LNCaP clone FGC (cell line): ENCODE measurements at regions not wholly inside any gene's neighbourhood (a gene's known extent, or its start where the extent isn't known, plus 50 kb on each side); places are given as distances from the start of the nearest gene placed in this dataset.

Source experiments
- DNase-seq: peaks from one replicate; pipeline ENCODE4 v3.0.0-alpha.2; 2011; ENCODE audit warnings: low read depth
- H3K4me3 ChIP-seq: 2 replicates; pipeline ENCODE4 v1.5.1; 2011; ENCODE audit warnings: mild to moderate bottlenecking, low read depth, low read length, control low read depth
- TF ChIP-seq, protein P1 (sequence below): IDR thresholded peaks from 2 replicates; pipeline ENCODE4 v1.5.1; 2012; ENCODE audit warnings: mild to moderate bottlenecking; ENCODE audit not compliant: control insufficient read depth, insufficient read depth; ENCODE audit errors: extremely low read depth

DNA sequence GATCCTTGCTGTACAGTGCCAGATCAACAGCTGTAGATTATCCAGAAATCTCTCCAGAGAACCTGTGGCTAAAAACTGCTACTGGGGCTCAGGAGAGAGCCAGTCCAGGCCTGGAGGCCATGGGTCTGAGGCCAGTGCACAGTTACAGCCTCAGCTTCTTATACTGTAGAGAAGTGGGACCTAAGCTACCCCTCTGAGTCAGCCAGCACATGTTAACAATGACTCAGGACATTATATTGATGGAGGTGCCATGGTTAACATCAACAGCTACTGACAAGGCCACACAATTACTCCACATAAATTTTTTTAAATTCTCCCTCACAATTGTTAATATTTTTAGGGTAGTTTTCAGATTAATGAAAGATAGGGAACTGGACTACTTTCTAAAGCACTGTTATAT, 138.5 kb downstream of the RBM26 start:
- TF ChIP-seq, protein P1, sequence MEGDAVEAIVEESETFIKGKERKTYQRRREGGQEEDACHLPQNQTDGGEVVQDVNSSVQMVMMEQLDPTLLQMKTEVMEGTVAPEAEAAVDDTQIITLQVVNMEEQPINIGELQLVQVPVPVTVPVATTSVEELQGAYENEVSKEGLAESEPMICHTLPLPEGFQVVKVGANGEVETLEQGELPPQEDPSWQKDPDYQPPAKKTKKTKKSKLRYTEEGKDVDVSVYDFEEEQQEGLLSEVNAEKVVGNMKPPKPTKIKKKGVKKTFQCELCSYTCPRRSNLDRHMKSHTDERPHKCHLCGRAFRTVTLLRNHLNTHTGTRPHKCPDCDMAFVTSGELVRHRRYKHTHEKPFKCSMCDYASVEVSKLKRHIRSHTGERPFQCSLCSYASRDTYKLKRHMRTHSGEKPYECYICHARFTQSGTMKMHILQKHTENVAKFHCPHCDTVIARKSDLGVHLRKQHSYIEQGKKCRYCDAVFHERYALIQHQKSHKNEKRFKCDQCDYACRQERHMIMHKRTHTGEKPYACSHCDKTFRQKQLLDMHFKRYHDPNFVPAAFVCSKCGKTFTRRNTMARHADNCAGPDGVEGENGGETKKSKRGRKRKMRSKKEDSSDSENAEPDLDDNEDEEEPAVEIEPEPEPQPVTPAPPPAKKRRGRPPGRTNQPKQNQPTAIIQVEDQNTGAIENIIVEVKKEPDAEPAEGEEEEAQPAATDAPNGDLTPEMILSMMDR: no peak

DNA sequence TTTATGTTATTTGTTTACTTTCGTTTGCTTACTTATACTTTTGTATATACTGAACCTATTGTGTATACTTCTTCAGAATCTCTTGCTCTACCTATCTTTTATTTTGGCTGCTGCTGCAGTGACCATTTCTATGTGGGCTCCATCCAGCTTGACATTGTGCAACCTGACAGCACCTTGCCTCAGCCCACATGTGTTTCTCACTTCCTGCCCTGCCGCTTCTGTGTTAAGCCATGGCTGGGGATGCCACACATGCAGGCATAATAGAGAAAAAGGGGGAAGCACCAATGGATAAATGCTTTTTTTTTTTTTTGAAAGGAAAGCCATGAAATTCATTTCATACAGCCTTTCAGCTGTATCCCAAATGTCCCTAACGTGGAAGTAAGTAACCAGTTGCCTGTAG, 147.6 kb downstream of the RBM26 start:
- no peak for DNase-seq
- no peak overlapping the region for H3K4me3 ChIP-seq
- TF ChIP-seq, protein P1: no peak

More for the DNA sequence above, 138.5 kb downstream of the RBM26 start:
- no peak overlapping the region for H3K4me3 ChIP-seq
- no peak for DNase-seq

DNA sequence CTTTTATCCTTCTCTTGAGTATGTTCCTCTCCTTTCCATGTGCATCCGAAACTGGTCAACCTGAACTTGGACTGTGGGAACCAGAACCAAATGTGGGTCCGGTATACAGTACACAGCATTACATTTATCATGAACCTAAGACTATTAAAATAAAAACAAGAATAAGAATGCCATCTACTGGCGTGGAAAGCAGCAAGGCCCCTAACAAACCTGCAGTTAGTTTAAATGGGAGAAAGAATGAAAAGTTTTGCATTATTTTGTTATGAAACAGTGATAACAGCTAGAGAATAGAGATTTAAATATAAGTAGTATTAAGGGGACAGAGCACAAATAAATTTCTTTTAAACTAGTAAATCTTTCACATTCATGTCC, 159.5 kb downstream of the RBM26 start:
- TF ChIP-seq, protein P1: peak; percentile 52
- no peak for DNase-seq
- H3K4me3 ChIP-seq: no peak overlapping the region

DNA sequence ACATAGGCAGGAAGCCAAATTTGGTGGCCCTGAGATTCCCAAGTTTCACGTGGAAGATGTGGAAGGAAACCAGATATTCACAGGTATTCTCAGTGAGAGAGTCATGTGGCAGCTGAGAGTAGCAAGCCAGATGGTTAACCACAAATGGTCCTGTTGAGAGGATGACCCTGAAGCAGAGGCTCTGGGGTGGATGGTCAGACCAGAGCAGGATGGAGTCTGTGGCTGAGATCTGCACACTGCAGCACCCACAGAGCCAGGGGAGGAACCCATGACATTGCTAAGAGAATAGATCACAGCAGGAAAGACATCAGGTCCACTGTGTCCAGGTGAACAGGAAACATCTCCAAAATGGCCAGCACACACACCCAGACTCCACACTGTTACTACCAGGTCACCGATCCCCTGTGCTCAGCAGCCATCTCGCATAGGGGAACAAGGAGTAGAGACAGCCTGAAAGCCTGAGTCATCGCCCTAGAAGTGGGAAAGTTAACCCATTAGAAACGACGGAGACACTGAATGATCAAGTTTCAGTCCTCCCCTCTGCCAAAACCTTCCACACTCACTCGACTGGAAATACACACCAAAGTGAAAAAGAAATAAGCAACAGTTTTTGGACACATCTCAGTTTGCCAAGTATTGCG, 160.0 kb downstream of the RBM26 start:
- TF ChIP-seq, protein P1: no peak
- DNase-seq: no peak
- H3K4me3 ChIP-seq: no peak overlapping the region

DNA sequence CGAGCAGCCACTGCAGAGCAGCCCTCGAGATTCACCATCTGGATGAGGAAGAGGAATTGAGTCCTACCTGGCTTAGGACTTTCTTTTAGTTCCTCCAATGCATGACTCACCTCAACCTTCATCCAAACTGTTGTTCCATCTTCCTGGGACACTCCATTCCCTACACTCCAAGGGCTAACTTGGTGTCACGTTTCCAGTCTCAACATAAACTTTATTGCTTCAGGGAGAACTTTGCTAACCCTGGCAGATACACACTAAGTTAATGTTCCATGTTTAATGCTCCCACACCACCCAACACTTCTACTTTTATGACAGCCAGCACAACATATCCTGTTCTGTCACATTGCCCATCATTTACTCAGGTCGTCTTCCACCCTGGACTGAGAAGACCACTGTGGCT, 164.4 kb downstream of the RBM26 start:
- DNase-seq: no peak
- TF ChIP-seq, protein P1: no peak
- no peak overlapping the region for H3K4me3 ChIP-seq

DNA sequence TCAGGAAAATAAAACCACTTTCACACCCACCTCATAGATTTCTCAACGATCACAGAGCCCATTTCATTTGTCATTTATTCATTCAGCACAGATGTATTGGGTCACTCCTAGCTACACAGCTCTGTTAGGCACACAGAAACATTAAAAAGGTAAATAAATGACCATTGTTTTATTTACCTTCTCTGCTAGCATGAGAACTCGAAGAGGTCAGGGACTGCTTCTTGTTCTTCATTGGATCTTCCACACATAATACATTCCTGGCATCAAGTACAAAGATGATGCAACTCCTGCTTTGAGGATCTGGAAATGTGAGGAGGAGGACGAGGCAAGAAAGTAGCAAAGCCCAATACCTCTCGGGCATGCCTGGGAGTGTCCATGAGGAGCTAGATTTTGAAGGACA, 168.1 kb downstream of the RBM26 start:
- DNase-seq: peak; percentile 86
- H3K4me3 ChIP-seq: no peak overlapping the region
- TF ChIP-seq, protein P1: no peak

DNA sequence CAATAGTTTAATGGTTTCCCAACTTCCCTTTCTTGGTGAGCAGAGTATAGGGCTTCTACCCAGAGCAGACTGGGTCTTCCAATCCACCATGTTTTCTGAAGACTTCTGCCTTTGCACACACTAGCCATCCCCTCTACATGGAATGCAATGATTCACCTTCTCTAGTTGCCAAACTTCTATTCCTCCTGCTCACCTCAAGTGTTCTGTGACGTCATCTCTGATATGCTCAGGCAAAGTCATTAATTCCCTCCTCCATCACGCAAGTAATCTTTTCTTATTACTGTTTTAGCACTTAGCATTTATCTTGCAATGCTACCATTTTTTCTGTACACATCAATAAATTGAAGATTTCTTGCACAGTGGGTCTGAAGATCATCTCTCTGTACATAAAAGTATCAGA, 174.2 kb downstream of the RBM26 start:
- TF ChIP-seq, protein P1: no peak
- H3K4me3 ChIP-seq: no peak overlapping the region
- DNase-seq: no peak
